Fibroblast of lung (primary cell): ENCODE measurements at regions not wholly inside any gene's neighbourhood (a gene's known extent, or its start where the extent isn't known, plus 50 kb on each side); places are given as distances from the start of the nearest gene placed in this dataset.

Source experiments
- DNase-seq, 2 donors: peaks; one replicate each; pipeline versions ENCODE4 v3.0.0 to v3.0.0-alpha.2; 2010; ENCODE audit warnings: low read depth in 2 of 2
- H2AFZ ChIP-seq: 2 replicates; pipeline ENCODE4 v1.5.1; 2012; ENCODE audit warnings: low read length, control low read depth, inconsistent platforms
- H3K27ac ChIP-seq: 2 replicates; pipeline ENCODE4 v1.5.1; 2011; ENCODE audit warnings: low read length, control low read depth; ENCODE audit not compliant: insufficient read depth
- H3K27me3 ChIP-seq: 2 replicates; pipeline ENCODE4 v1.5.1; 2011; ENCODE audit warnings: mild to moderate bottlenecking, low read length; ENCODE audit not compliant: control insufficient read depth, insufficient read depth
- H3K36me3 ChIP-seq: 2 replicates; pipeline ENCODE4 v1.5.1; 2011; ENCODE audit warnings: low read length; ENCODE audit not compliant: control insufficient read depth, insufficient read depth
- H3K4me1 ChIP-seq: 2 replicates; pipeline ENCODE4 v1.5.1; 2011; ENCODE audit warnings: low read length; ENCODE audit not compliant: control insufficient read depth, insufficient read depth; ENCODE audit errors: extremely low read depth
- H3K4me2 ChIP-seq: 2 replicates; pipeline ENCODE4 v1.5.1; 2011; ENCODE audit warnings: low read length, control low read depth; ENCODE audit not compliant: insufficient read depth; ENCODE audit errors: extremely low read depth
- H3K4me3 ChIP-seq, 4 experiments: fragments of 200-600 bp in 1 of 4; sonication (generic) in 1 of 4; replicated peaks in 1 of 4; 2 replicates each; pipeline ENCODE4 v1.5.1; 2011 to 2016; ENCODE audit warnings: low read length in 4 of 4, low read depth in 3 of 4, mild to moderate bottlenecking in 3 of 4, control low read depth in 2 of 4, inconsistent platforms in 1 of 4, mixed read lengths in 1 of 4; ENCODE audit not compliant: insufficient read depth in 1 of 4; ENCODE audit errors: control extremely low read depth in 1 of 4
- H3K79me2 ChIP-seq: 2 replicates; pipeline ENCODE4 v1.5.1; 2012; ENCODE audit warnings: mild to moderate bottlenecking, low read length, inconsistent platforms; ENCODE audit not compliant: control insufficient read depth, insufficient read depth
- H3K9ac ChIP-seq: 2 replicates; pipeline ENCODE4 v1.5.1; 2011; ENCODE audit warnings: mild to moderate bottlenecking, low read length, control low read depth; ENCODE audit not compliant: insufficient read depth
- H3K9me3 ChIP-seq: 2 replicates; pipeline ENCODE4 v1.5.1; 2012; ENCODE audit warnings: low read depth, low read length; ENCODE audit not compliant: control insufficient read depth, insufficient read depth
- H4K20me1 ChIP-seq: 2 replicates; pipeline ENCODE4 v1.5.1; 2011; ENCODE audit warnings: low read length; ENCODE audit not compliant: control insufficient read depth, insufficient read depth; ENCODE audit errors: extremely low read depth
- EZH2 ChIP-seq: IDR thresholded peaks from 2 replicates; pipeline ENCODE4 v1.5.1; 2012; ENCODE audit warnings: low read length, control low read depth, mild to moderate bottlenecking; ENCODE audit errors: missing control alignments
- TF ChIP-seq, protein P1 (sequence below), 2 donors: IDR thresholded peaks in 1 of 2; conservative IDR thresholded peaks in 1 of 2; 1 replicate in 1 of 2; 2 replicates in 1 of 2; pipeline ENCODE4 v1.5.1; 2011 to 2012; ENCODE audit warnings: low read length in 2 of 2, control low read depth in 1 of 2, inconsistent platforms in 1 of 2, low read depth in 1 of 2, mild to moderate bottlenecking in 1 of 2

GRCh38 chr4:181176306-181176705 is 1066.9 kb upstream of the TENM3 start:
- H3K36me3 ChIP-seq: no peaks in the 10 kb centered on the region
- peak in 1 of 2 donors; percentile 28 for DNase-seq
- TF ChIP-seq, protein P1, sequence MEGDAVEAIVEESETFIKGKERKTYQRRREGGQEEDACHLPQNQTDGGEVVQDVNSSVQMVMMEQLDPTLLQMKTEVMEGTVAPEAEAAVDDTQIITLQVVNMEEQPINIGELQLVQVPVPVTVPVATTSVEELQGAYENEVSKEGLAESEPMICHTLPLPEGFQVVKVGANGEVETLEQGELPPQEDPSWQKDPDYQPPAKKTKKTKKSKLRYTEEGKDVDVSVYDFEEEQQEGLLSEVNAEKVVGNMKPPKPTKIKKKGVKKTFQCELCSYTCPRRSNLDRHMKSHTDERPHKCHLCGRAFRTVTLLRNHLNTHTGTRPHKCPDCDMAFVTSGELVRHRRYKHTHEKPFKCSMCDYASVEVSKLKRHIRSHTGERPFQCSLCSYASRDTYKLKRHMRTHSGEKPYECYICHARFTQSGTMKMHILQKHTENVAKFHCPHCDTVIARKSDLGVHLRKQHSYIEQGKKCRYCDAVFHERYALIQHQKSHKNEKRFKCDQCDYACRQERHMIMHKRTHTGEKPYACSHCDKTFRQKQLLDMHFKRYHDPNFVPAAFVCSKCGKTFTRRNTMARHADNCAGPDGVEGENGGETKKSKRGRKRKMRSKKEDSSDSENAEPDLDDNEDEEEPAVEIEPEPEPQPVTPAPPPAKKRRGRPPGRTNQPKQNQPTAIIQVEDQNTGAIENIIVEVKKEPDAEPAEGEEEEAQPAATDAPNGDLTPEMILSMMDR (conservative IDR thresholded peaks at IDR 0.05 in 1 of 2, IDR thresholded peaks at IDR 0.05 in 1 of 2; ENCODE audit: low read depth in 1 of 2, low read length in 2 of 2): no peak
- no peak for TF ChIP-seq EZH2

DNA sequence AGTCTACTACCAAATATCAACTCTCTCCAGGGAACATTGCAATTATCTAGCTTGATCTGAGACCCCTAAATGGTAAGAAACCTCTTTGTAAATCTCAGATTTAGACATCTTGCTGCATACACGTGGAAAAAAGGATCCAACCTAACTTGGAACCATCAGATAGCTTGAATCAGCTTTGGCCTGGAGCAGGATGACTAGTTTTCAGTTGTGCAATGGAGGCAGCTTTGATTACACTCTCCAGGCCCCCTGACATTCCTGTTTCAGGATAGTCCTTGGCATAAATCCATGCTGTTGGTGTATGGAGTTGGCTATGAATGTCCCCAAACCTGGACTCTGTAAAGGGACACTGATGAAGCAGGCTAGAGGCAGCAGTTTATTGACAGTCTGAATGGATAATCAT is 1061.9 kb upstream of the TENM3 start:
- no peak for TF ChIP-seq EZH2
- TF ChIP-seq, protein P1 (conservative IDR thresholded peaks at IDR 0.05 in 1 of 2, IDR thresholded peaks at IDR 0.05 in 1 of 2; ENCODE audit: low read depth in 1 of 2, low read length in 2 of 2): no peak
- Histone ChIP-seq H3K4me3 (no peak overlapping the region), H3K9me3 (no peaks in the 10 kb centered on the region), H2AFZ (no peak overlapping the region), H3K4me1 (no peaks in the 10 kb centered on the region), H3K9ac (no peak overlapping the region), H3K27ac (no peak overlapping the region), H3K27me3 (no peaks in the 10 kb centered on the region), H4K20me1 (no peaks in the 10 kb centered on the region), H3K36me3 (no peaks in the 10 kb centered on the region), H3K79me2 (no peaks in the 10 kb centered on the region), H3K4me2 (no peak overlapping the region)
- no peak for DNase-seq

More at GRCh38 chr4:181176306-181176705, 1066.9 kb upstream of the TENM3 start:
- H4K20me1 ChIP-seq: no peaks in the 10 kb centered on the region
- no peak overlapping the region for H3K9ac ChIP-seq
- H3K27me3 ChIP-seq: no peaks in the 10 kb centered on the region
- H3K79me2 ChIP-seq: no peaks in the 10 kb centered on the region
- no peak overlapping the region for H3K27ac ChIP-seq
- no peak overlapping the region for H3K4me2 ChIP-seq
- no peak overlapping the region for H3K4me3 ChIP-seq
- no peaks in the 10 kb centered on the region for H3K4me1 ChIP-seq
- H2AFZ ChIP-seq: no peak overlapping the region
- H3K9me3 ChIP-seq: no peaks in the 10 kb centered on the region

DNA sequence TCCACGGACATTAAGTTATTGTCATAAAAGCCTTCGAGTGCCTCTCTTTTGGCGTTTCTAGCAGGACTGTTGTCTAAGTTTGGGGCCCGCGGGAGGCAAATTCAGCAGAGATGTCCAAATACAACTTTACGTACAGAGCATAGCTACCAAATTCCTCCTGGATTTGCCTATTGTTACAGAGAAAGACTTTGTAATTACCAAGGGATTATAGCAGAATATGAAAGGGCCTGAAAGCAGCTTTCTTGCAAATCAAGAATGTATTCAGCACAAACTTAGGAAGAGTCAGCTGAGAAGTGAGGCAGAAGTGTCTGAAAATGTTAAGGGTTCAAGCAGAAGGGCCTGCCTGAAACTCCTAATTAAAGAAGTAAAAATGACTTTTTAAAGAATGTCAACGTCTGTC is 1053.5 kb upstream of the TENM3 start:
- no peaks in the 10 kb centered on the region for H3K9me3 ChIP-seq
- no peaks in the 10 kb centered on the region for H3K27me3 ChIP-seq
- no peak overlapping the region for H3K4me2 ChIP-seq
- H2AFZ ChIP-seq: no peak overlapping the region
- DNase-seq: no peak
- H3K36me3 ChIP-seq: no peaks in the 10 kb centered on the region
- no peaks in the 10 kb centered on the region for H3K4me1 ChIP-seq
- H3K27ac ChIP-seq: no peak overlapping the region
- no peaks in the 10 kb centered on the region for H4K20me1 ChIP-seq
- no peak overlapping the region for H3K4me3 ChIP-seq
- TF ChIP-seq, protein P1 (conservative IDR thresholded peaks at IDR 0.05 in 1 of 2, IDR thresholded peaks at IDR 0.05 in 1 of 2; ENCODE audit: low read depth in 1 of 2, low read length in 2 of 2): no peak
- TF ChIP-seq EZH2: no peak
- no peak overlapping the region for H3K9ac ChIP-seq
- no peaks in the 10 kb centered on the region for H3K79me2 ChIP-seq
